ENCODE measurements at regions not wholly inside any gene's neighbourhood (a gene's known extent, or its start where the extent isn't known, plus 50 kb on each side); places are given as distances from the start of the nearest gene placed in this dataset.

DNA sequence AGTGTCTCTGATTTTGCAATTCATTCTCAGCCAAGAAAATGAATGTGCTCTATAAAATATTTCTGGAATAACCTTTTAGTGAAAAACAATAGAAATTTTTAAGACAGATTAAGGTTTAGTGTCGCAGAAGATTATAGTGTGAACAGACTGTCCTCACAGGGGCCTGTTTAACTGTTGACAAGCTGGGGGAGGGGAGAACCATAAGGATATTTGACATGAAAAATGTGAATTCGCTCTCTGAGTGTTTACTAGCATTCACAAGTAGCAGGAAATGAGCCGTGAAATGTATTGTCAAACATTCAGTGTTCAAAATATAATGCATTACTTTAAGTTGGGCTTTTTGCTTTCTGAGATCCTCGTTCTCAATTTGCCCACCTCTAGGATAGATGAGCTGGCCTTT lies 134.8 kb upstream of the TSHZ2 start:
- TF ChIP-seq, protein P1, sequence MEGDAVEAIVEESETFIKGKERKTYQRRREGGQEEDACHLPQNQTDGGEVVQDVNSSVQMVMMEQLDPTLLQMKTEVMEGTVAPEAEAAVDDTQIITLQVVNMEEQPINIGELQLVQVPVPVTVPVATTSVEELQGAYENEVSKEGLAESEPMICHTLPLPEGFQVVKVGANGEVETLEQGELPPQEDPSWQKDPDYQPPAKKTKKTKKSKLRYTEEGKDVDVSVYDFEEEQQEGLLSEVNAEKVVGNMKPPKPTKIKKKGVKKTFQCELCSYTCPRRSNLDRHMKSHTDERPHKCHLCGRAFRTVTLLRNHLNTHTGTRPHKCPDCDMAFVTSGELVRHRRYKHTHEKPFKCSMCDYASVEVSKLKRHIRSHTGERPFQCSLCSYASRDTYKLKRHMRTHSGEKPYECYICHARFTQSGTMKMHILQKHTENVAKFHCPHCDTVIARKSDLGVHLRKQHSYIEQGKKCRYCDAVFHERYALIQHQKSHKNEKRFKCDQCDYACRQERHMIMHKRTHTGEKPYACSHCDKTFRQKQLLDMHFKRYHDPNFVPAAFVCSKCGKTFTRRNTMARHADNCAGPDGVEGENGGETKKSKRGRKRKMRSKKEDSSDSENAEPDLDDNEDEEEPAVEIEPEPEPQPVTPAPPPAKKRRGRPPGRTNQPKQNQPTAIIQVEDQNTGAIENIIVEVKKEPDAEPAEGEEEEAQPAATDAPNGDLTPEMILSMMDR (IDR thresholded peaks at IDR 0.05; ENCODE audit: low read depth, low read length, missing control alignments): no peak
- DNase-seq (ENCODE audit: extremely low read depth, low read depth): no peak
- no peak overlapping the region for H3K4me3 ChIP-seq (replicated peaks; ENCODE audit: low read depth, low read length)

DNA sequence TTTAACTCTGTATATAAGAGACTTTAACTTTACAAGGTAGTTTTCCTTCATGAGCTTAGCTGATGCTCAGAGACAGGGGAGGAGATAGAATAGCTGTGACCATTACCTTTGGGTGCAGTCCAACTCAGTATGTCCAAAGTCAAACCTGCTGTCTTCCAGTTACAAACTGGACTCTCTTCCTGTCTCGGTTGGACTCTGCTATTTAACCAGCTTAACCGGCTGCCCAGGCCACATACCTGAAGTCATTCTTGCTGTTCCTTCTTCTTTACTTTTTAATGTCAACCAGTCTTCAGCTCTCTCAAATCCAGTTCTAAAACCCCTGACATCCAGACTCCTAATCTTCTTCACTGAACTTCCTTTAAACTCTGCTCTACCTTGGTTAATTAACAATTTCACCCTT lies 138.3 kb upstream of the TSHZ2 start:
- TF ChIP-seq, protein P1 (IDR thresholded peaks at IDR 0.05; ENCODE audit: low read depth, low read length, missing control alignments): no peak
- H3K4me3 ChIP-seq (replicated peaks; ENCODE audit: low read depth, low read length): no peak overlapping the region
- DNase-seq (ENCODE audit: extremely low read depth, low read depth): no peak

GRCh38 chr20:52832151-52832774 lies 139.9 kb upstream of the TSHZ2 start:
- TF ChIP-seq, protein P1 (IDR thresholded peaks at IDR 0.05; ENCODE audit: low read depth, low read length, missing control alignments): no peak
- H3K4me3 ChIP-seq (replicated peaks; ENCODE audit: low read depth, low read length): no peak overlapping the region
- DNase-seq (ENCODE audit: extremely low read depth, low read depth): no peak

DNA sequence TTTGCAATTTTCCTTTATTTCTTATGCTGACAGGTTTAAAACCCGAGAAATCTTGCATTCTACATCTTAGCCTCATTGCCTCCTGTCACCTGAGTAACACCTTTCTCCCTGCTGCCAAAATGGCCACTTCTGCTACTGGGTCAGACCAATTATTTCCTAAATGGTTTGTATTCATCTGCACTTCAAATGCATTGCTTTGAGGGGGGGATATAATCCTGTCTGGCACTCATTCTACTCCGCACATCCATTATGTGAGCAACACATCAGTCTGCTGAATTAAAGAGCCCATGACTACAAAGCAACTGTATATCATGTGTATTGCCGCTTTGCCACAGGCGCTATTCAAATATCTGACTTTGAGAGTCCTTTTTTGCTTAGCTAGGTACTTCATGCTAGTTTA lies 141.6 kb upstream of the TSHZ2 start:
- TF ChIP-seq, protein P1 (IDR thresholded peaks at IDR 0.05; ENCODE audit: low read depth, low read length, missing control alignments): no peak
- DNase-seq (ENCODE audit: extremely low read depth, low read depth): no peak
- no peak overlapping the region for H3K4me3 ChIP-seq (replicated peaks; ENCODE audit: low read depth, low read length)

GRCh38 chr20:52829111-52829510 lies 143.0 kb upstream of the TSHZ2 start:
- DNase-seq (ENCODE audit: extremely low read depth, low read depth): no peak
- TF ChIP-seq, protein P1 (IDR thresholded peaks at IDR 0.05; ENCODE audit: low read depth, low read length, missing control alignments): no peak
- H3K4me3 ChIP-seq (replicated peaks; ENCODE audit: low read depth, low read length): no peak overlapping the region

GRCh38 chr20:52828199-52828598 lies 144.0 kb upstream of the TSHZ2 start:
- TF ChIP-seq, protein P1 (IDR thresholded peaks at IDR 0.05; ENCODE audit: low read depth, low read length, missing control alignments): no peak
- no peak overlapping the region for H3K4me3 ChIP-seq (replicated peaks; ENCODE audit: low read depth, low read length)
- no peak for DNase-seq (ENCODE audit: extremely low read depth, low read depth)

DNA sequence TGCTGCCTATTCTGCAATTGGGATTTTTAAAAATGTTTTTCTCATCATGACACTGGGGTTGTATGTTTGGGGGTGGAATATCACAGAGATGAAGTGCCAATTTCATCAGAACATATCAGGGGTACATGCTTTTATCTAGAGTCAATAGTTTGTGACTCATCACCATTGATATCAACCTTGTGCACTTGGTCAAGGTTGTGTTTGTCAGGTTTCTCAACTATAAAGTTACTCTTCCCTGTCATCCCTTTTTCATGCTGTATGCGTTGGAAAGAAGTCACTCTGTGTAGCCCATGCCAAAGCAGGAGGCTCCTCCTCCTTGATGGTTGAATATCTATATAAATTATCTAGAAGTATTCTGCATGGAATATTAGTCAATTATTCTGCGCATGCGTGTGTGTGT lies 145.4 kb upstream of the TSHZ2 start:
- no peak overlapping the region for H3K4me3 ChIP-seq (replicated peaks; ENCODE audit: low read depth, low read length)
- TF ChIP-seq, protein P1 (IDR thresholded peaks at IDR 0.05; ENCODE audit: low read depth, low read length, missing control alignments): no peak
- DNase-seq (ENCODE audit: extremely low read depth, low read depth): no peak

Measured in HFF-Myc (cell line).